ENCODE measurements at regions not wholly inside any gene's neighbourhood (a gene's known extent, or its start where the extent isn't known, plus 50 kb on each side); places are given as distances from the start of the nearest gene placed in this dataset.

- TF ChIP-seq POLR2A (IDR thresholded peaks at IDR 0.05; ENCODE audit: low read length), result no peak
- no peak for TF ChIP-seq GATA1 (IDR thresholded peaks at IDR 0.05; ENCODE audit: low read depth, low read length)
Observed at GRCh38 chr6:47392251-47392650, 82.5 kb upstream of the TNFRSF21 start.
